Body of pancreas (tissue), 4 donors: ENCODE measurements at regions not wholly inside any gene's neighbourhood (a gene's known extent, or its start where the extent isn't known, plus 50 kb on each side); places are given as distances from the start of the nearest gene placed in this dataset.

Experiments
- ATAC-seq: fragments of 150-250 bp; one replicate; pipeline ENCODE4 v1.9.1; 2016
- DNase-seq, 4 donors: peaks; one replicate each; pipeline ENCODE4 v3.0.0-alpha.2; 2019
- H3K27ac ChIP-seq, 4 donors: fragments of 200-600 bp; sonication (generic); 1 replicate in 3 of 4; 2 replicates in 1 of 4; pipeline versions ENCODE4 v1.5.1 to v1.6.1; 2016 to 2019; ENCODE audit warnings: mild to moderate bottlenecking in 1 of 4, mixed read lengths in 1 of 4, moderate library complexity in 1 of 4
- H3K27me3 ChIP-seq, 2 donors: fragments of 200-600 bp; sonication (generic); one replicate each; pipeline ENCODE4 v1.6.0; 2016; ENCODE audit warnings: mild to moderate bottlenecking in 1 of 2
- H3K36me3 ChIP-seq, 2 donors: fragments of 200-600 bp; sonication (generic); replicated peaks in 1 of 2; 2 replicates each; pipeline ENCODE4 v1.5.1; 2016; ENCODE audit warnings: low read depth in 2 of 2; ENCODE audit not compliant: insufficient read depth in 1 of 2
- H3K4me1 ChIP-seq: fragments of 200-600 bp; sonication (generic); one replicate; pipeline ENCODE4 v1.6.0; 2016
- H3K4me3 ChIP-seq, 2 donors: fragments of 200-600 bp; sonication (generic); 1 replicate in 1 of 2; 2 replicates in 1 of 2; pipeline ENCODE4 v1.5.1; 2016 to 2019
- H3K9me3 ChIP-seq, 3 donors: fragments of 200-600 bp; sonication (generic); 1 replicate in 2 of 3; 2 replicates in 1 of 3; pipeline ENCODE4 v1.5.1; 2016
- POLR2A ChIP-seq, 3 donors: fragments of 450-650 bp; IDR thresholded peaks; one replicate each; pipeline ENCODE4 v1.6.1; 2016; ENCODE audit warnings: antibody characterized with exemption in 3 of 3, mild to moderate bottlenecking in 2 of 3
- WGBS, 2 donors: methylation state at CpG; one replicate each; pipeline ENCODE4 v1.1.5; 2017; 5-methylcytosine and 5-hydroxymethylcytosine counted together
- intact Hi-C: fragments of 100-400 bp; cut with DNase I; formaldehyde crosslinking; loops from one replicate; pipeline ENCODE4 v1.15.1; 2023
- TF ChIP-seq, protein P1 (sequence below), 7 experiments: fragments of 450-650 bp in 4 of 7; fragments of 200-600 bp in 3 of 7; sonication (generic) in 3 of 7; IDR thresholded peaks; one replicate each; pipeline ENCODE4 v1.5.1; 2016 to 2019; ENCODE audit warnings: antibody characterized with exemption in 7 of 7

DNA sequence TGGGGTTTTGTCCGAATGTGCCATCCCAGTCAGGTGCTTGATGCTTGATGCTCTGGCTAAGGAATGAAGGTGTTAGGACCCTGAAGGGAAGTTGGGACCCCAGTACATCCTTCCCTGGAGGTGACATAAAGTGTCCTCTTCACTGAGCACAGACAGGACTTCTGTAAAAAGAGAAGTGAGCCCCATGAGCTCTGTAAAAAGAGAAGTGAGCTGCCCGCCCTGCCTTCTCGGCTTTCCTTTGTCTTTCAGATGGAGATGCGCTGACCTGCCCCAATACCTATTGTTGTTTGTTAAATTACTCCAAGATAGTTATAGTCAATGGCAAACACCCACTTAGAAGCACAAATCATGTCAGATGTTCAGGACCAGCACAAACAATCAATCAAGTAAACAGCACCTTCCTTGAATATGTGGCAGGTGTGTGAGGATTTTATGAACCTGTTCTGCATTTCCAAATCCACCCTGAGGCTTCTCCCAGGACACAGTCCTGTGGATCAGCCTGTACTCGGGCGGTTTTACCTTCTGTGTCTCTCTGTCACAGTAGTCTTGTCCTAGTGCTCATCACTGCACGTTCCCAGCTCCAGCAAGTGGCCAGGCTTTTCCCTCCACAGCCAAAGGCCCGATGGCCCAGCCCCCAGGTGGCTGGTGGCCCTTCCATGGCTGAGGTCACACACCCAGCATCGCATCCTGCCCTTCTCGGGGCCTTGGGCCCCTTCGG is 191.4 kb downstream of the MTRR start:
- H3K4me1 ChIP-seq: no peaks in the 10 kb centered on the region
- H3K9me3 ChIP-seq: no peaks in the 10 kb centered on the region
- H3K36me3 ChIP-seq: no peaks in the 10 kb centered on the region
- intact Hi-C loops: no loop called here
- no peak overlapping the region for H3K4me3 ChIP-seq
- H3K27ac ChIP-seq: no peak overlapping the region
- ATAC-seq (no peak), DNase-seq (no peak)
- 55 to 64% methylated on average over 10 to 11 of the region's 11 CpGs for WGBS, 2 donors
- no peaks in the 10 kb centered on the region for H3K27me3 ChIP-seq
- no peak for TF ChIP-seq POLR2A (IDR thresholded peaks at IDR 0.05)
- TF ChIP-seq, protein P1, sequence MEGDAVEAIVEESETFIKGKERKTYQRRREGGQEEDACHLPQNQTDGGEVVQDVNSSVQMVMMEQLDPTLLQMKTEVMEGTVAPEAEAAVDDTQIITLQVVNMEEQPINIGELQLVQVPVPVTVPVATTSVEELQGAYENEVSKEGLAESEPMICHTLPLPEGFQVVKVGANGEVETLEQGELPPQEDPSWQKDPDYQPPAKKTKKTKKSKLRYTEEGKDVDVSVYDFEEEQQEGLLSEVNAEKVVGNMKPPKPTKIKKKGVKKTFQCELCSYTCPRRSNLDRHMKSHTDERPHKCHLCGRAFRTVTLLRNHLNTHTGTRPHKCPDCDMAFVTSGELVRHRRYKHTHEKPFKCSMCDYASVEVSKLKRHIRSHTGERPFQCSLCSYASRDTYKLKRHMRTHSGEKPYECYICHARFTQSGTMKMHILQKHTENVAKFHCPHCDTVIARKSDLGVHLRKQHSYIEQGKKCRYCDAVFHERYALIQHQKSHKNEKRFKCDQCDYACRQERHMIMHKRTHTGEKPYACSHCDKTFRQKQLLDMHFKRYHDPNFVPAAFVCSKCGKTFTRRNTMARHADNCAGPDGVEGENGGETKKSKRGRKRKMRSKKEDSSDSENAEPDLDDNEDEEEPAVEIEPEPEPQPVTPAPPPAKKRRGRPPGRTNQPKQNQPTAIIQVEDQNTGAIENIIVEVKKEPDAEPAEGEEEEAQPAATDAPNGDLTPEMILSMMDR (IDR thresholded peaks at IDR 0.05): no peak

DNA sequence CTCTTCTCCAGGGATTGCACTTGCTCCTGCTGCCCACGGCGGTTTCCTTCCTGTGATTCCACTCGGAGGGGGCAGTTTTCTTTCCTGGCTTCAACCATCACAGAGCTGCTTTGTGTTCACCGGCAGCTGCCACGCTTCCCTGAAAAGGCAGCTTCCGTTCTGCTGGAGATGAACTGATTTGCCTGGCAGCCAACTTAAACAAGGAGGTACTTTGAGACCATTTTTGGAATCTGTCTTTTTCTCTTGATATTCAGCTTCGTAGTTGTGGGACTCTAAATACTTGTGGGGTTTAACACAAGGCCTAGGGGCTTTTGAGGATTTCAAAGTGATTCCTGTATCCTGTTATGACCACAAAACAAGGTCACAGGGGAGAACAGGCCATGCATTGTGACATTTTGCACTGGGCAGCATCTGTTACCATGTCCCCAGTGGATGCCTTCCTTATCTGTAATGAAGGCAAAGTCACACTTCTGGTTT is 192.0 kb downstream of the MTRR start:
- H3K9me3 ChIP-seq: no peaks in the 10 kb centered on the region
- H3K27ac ChIP-seq: no peak overlapping the region
- no peak for TF ChIP-seq POLR2A (IDR thresholded peaks at IDR 0.05)
- TF ChIP-seq, protein P1 (IDR thresholded peaks at IDR 0.05): no peak
- H3K4me3 ChIP-seq: no peak overlapping the region
- 31 to 38% methylated on average over 7 of the region's 7 CpGs for WGBS, 2 donors
- intact Hi-C loops: no loop called here
- ATAC-seq: no peak
- no peaks in the 10 kb centered on the region for H3K4me1 ChIP-seq
- no peaks in the 10 kb centered on the region for H3K36me3 ChIP-seq
- no peaks in the 10 kb centered on the region for H3K27me3 ChIP-seq
- DNase-seq: no peak

DNA sequence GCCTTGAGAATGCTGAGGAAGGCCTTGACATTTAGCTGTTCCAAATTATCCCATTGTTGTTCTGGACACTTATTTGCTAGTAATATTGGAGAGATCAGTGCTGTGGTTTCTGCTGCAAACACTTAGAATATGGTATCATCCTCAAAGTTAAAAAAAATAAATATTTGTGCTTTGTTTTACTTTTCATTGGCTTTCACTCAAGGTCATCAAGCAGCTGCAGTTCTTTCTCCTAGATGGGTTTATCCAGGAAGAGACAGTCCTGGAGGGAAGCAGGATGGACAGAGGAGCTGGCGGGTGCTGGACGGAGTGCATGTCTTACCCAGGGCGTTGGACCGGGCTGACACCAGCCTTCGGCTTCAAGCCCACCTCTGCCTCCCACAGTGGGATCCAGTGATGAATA is 193.6 kb downstream of the MTRR start:
- Histone ChIP-seq H3K4me3 (no peak overlapping the region), H3K27ac (no peak overlapping the region), H3K4me1 (no peaks in the 10 kb centered on the region), H3K36me3 (no peaks in the 10 kb centered on the region), H3K27me3 (no peaks in the 10 kb centered on the region), H3K9me3 (no peaks in the 10 kb centered on the region)
- intact Hi-C loops: no loop called here
- DNase-seq (no peak), ATAC-seq (no peak)
- no peak for TF ChIP-seq POLR2A (IDR thresholded peaks at IDR 0.05)
- TF ChIP-seq, protein P1 (IDR thresholded peaks at IDR 0.05): no peak
- WGBS, 2 donors: 86 to 91% methylated on average over 5 of the region's 5 CpGs

DNA sequence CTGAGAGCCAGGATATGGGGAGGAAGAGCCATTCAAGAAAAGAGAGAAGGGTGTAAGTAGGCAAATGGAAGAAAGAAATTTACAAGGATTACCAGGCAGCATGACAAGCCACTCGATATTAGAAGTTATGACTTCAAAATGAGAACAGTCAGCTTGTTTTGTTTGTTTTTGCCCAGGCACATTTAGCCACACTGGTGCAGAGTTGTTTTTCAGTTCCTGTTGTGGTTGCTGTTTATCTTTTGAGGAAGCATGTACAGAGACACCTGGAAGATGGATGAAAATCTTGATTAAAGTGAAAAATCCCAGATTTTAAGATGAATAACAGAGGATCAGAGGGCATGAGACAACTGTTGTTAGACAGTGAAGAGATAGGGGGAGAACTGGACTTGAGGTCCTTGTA is 199.1 kb downstream of the MTRR start:
- Histone ChIP-seq H3K9me3 (no peaks in the 10 kb centered on the region), H3K27me3 (no peaks in the 10 kb centered on the region), H3K27ac (no peak overlapping the region), H3K36me3 (no peaks in the 10 kb centered on the region), H3K4me1 (no peaks in the 10 kb centered on the region), H3K4me3 (no peak overlapping the region)
- intact Hi-C loops: no loop called here
- TF ChIP-seq, protein P1 (IDR thresholded peaks at IDR 0.05): no peak
- TF ChIP-seq POLR2A (IDR thresholded peaks at IDR 0.05): no peak
- 41 to 44% methylated on average over 1 of the region's 1 CpG for WGBS, 2 donors
- DNase-seq (no peak), ATAC-seq (no peak)

DNA sequence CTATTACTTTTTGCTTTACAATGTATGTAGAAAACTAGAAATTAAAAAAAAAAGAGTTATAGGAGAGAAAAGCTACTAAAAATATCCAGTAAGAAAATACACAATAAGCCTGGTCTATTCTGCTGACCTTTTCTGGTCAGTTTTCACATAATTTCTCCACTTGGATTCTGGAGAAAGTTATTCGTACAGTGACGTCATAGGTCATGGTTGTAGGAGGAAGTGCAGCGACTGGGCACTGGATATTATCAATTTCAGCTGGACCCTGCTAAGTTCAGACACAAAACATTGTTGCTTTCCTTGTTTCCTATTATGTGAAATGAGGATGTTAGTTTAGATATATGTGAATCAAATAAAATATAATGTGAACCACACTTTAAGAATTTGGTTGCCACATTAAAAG is 201.2 kb downstream of the MTRR start:
- Histone ChIP-seq H3K4me1 (no peaks in the 10 kb centered on the region), H3K9me3 (no peaks in the 10 kb centered on the region), H3K4me3 (no peak overlapping the region), H3K36me3 (no peaks in the 10 kb centered on the region), H3K27me3 (no peaks in the 10 kb centered on the region), H3K27ac (no peak overlapping the region)
- TF ChIP-seq POLR2A (IDR thresholded peaks at IDR 0.05): no peak
- TF ChIP-seq, protein P1 (IDR thresholded peaks at IDR 0.05): no peak
- ATAC-seq (no peak), DNase-seq (no peak)
- WGBS, 2 donors: 43 to 45% methylated on average over 3 of the region's 3 CpGs
- intact Hi-C loops: no loop called here
